Fibroblast of pulmonary artery (primary cell): ENCODE measurements at regions not wholly inside any gene's neighbourhood (a gene's known extent, or its start where the extent isn't known, plus 50 kb on each side); places are given as distances from the start of the nearest gene placed in this dataset.
"Not testable (repeated sequence)": the region's sequence is repeated elsewhere in the genome, so short reads cannot be mapped to it uniquely, and the experiment has no call there.

Experiments used
- DNase-seq: peaks from one replicate; pipeline ENCODE4 v3.0.0-alpha.2; 2010; ENCODE audit warnings: low read depth
- H3K4me3 ChIP-seq: replicated peaks from 2 replicates; pipeline ENCODE4 v1.5.1; 2011; ENCODE audit warnings: low read depth, mild to moderate bottlenecking, control low read depth, low read length, moderate library complexity
- TF ChIP-seq, protein P1 (sequence below): IDR thresholded peaks from 2 replicates; pipeline ENCODE4 v1.5.1; 2011; ENCODE audit warnings: mild to moderate bottlenecking, control low read depth, low read length, inconsistent platforms; ENCODE audit errors: missing control alignments

GRCh38 chr3:18086760-18087159 is 338.4 kb downstream of the SATB1 start:
- no peak for DNase-seq
- TF ChIP-seq, protein P1, sequence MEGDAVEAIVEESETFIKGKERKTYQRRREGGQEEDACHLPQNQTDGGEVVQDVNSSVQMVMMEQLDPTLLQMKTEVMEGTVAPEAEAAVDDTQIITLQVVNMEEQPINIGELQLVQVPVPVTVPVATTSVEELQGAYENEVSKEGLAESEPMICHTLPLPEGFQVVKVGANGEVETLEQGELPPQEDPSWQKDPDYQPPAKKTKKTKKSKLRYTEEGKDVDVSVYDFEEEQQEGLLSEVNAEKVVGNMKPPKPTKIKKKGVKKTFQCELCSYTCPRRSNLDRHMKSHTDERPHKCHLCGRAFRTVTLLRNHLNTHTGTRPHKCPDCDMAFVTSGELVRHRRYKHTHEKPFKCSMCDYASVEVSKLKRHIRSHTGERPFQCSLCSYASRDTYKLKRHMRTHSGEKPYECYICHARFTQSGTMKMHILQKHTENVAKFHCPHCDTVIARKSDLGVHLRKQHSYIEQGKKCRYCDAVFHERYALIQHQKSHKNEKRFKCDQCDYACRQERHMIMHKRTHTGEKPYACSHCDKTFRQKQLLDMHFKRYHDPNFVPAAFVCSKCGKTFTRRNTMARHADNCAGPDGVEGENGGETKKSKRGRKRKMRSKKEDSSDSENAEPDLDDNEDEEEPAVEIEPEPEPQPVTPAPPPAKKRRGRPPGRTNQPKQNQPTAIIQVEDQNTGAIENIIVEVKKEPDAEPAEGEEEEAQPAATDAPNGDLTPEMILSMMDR: no peak
- H3K4me3 ChIP-seq: no peak overlapping the region

DNA sequence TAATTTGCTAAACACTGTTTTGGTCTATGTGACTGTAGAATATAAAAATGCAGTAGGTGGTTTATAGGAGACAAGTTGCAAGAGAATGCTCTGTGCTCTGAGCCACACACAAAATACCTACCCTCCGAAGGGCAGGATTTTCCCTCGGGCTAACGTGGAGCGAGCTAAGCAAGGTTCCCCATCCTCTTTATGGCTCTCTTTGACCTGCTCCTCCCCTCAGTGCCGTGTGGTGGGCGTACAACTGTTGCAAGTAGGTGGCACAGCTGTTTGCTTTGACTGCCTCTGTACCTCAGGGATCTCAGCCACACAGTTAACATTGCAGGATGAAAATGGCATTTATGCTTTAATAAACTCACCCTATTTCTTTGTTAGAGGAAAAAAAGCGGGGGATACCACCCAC is 339.1 kb downstream of the SATB1 start:
- no peak for DNase-seq
- TF ChIP-seq, protein P1: no peak
- no peak overlapping the region for H3K4me3 ChIP-seq

DNA sequence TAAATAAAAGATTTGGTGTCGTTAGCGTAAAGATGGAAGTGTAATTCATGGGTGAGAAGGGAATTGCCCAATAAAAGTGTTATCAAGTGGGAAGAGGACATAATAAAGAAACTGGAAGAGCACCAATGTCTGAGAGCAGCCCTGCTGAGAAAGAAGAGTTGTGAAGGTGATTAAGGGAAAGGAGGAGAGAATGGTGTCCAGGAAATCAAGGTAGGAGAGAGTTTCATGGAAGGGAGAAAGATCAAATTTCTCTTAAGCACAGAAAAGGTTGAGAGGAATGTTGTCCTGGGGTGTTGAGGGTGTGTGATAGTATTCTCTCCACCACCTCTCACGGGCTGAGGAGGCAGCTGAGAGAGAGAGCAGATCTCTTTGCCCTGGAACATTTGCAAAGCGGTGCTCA is 339.7 kb downstream of the SATB1 start:
- DNase-seq: no peak
- no peak overlapping the region for H3K4me3 ChIP-seq
- TF ChIP-seq, protein P1: no peak

GRCh38 chr3:18083273-18083590 is 340.8 kb upstream of the TBC1D5 start:
- not testable (repeated sequence) for H3K4me3 ChIP-seq, DNase-seq

- TF ChIP-seq, protein P1: no peak
Observed at GRCh38 chr3:18082551-18083272, 340.3 kb upstream of the TBC1D5 start.

GRCh38 chr3:18080198-18080689 is 337.8 kb upstream of the TBC1D5 start:
- TF ChIP-seq, protein P1: no peak
- DNase-seq: peak; percentile 35
- no peak overlapping the region for H3K4me3 ChIP-seq

More at GRCh38 chr3:18082551-18083272, 340.3 kb upstream of the TBC1D5 start:
- H3K4me3 ChIP-seq: no peak overlapping the region
- no peak for DNase-seq

DNA sequence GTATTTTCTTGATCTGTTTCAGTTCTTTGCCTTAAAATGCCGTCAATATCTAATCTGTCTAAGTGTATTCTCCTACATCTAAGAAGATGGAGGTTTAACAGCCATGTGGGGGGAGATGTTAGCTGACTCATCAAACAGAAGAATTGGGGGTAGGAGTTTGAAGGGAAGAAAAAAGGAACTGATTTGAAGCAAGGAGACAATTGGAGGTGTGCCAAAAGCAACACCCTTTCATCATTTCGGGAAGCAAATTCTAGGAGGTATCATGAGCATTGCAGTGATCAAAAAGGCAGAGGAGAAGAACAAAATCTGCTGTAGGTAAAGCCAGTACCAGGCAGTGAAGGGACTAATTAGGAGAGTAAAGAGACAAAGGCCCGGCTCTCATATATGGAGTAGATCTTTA is 337.3 kb upstream of the TBC1D5 start:
- H3K4me3 ChIP-seq: no peak overlapping the region
- peak; percentile 23 for DNase-seq
- TF ChIP-seq, protein P1: no peak
